AG20443 (cell line): ENCODE measurements at regions not wholly inside any gene's neighbourhood (a gene's known extent, or its start where the extent isn't known, plus 50 kb on each side); places are given as distances from the start of the nearest gene placed in this dataset.

Experiments used
- DNase-seq: peaks from one replicate; pipeline ENCODE4 v3.0.0; 2012; ENCODE audit warnings: low spot score, mixed read lengths

DNA sequence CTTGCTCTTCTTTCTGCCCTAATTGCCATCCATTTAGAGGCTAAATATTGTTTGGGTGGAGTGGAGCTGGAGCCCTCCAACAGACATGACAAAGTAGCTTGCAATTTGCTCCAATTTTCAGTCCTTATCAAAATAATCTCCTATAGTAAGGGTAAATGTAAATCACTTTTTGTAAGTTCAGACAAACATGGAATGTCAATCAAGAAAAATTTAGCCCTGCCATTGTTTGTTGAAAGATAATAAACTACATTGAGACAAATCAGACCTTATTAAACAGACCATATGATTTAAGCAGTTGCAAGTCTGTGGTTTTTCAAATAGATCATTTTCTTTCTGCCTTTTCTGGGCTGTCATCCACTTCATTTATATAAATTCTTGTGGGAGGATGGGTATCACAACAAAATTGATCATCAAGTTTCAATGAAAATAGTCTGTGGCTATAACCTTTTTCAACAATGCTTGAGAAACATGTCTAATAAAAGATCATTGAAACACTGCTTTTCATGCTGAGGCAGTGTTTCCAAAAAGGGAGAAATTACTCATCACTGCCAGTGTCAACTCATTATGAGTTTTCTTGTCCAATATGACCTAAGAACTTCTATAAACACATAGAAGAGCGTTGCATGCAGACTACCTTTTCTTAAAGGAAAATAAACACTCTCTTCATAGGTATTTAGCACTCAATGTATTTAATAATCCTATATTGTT is 1152.0 kb upstream of the B3GALT2 start:
- DNase-seq: no peak

DNA sequence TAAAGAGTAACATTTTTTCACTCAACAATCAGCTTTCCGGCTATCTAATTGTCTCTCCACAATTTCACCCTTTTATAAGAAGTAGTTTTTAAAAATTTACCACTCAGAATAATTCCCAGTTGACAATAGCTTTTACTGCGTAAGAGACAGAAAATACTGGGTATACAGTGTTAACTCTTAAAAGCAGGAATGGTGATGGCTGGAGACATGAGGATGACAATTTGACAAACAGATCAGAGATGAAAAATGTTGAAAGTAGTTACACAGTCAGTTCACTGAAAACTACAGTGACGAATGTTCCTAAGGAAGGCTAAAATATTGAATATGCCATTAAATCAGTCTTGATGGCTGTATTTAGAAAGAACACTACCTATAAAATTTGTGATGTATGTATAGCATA is 1146.8 kb upstream of the B3GALT2 start:
- DNase-seq: no peak

DNA sequence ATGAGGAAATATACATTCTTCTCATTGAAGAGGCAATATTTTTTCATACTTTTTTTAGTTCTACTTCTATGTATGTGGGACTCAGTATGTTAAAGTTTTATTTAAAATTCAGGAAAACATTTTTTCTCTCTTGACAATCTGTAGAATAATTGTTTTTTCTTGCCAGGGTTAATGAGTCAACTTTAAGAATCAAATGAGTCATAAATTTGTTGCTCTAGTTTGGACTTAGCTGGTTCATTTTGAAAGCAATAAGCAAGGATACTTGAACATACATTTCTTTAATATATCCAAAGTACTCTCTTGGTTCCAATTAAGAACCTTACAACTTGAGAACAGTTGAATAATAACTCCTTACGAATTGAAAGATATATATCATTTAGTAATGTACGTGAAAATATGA is 1145.3 kb upstream of the B3GALT2 start:
- no peak for DNase-seq

DNA sequence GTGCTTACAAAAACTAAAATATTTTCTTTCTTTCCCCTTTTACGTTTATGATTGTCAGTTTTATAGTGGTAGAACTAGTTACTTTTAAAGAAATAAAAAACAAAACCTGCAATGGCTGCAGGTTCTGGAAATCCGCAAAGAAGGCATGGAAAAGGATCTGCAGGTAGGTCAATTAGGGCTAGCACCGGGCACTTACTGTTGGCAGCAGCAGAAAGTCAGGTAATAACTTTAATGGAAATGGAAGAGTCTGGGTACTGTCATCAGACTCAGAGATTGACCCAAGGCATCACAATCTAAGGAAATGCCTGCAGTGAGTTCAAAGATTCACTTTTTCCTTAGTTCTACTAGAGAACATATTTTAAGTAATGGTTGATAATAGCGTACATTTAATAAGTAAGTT is 1136.3 kb upstream of the B3GALT2 start:
- no peak for DNase-seq

DNA sequence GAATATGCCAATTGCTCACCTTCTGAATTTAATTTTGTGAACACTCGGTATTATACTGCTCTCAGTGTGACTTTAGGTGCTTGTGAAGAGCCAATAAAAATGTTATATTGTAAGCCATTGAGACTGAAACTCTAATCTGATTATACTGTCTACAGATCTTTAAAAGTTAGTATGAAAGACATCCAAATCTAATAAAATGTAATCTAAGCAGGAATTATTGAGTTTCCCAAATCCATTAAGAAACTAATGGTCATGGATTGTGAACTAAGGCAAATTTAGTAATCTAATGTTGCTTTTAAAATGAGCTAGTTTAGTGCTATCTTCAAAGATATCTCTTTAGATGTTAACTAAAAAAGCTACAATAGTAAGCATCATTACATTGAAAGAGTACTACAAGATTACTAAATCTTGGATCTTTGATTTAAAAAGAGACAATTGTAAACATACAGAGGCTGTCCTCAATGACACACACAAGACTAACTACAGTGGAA is 1132.4 kb upstream of the B3GALT2 start:
- DNase-seq: no peak

DNA sequence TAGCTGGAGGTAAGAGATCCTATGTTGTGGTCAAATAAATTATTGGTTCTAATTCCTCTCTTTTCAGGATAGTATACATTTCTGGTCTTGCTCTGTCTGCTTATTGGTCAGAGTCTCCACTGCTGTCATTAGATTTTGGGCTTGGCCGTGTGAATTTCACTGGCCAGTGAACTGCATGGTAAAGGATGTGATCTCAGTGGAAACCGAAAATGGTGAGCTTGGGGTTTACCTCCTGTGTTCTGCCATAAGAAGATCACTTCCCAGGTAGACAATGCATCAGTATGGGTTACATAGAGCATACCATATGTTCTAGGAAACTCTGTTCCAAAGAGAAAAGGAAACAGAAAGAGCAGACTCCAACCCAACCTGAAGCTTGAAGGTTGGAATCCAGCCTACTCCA is 1123.3 kb upstream of the B3GALT2 start:
- DNase-seq: no peak

DNA sequence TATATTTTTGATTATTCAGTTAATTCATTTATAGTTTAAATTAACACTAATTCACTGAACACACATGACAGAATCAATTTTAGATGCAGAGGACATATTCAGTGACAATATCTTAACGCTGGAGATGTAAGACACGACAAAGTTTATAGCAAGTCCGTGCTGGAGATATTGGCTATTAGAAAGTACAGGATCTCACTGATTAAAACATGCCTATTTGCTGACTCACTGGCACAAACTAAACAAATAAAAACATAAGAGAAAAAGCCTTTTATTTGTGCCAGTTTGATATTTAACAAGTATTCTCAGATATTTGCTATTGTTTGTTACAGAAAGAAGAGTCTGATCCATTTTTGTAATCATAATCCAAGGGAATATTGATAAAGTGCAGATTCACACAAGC is 1122.9 kb upstream of the B3GALT2 start:
- no peak for DNase-seq

DNA sequence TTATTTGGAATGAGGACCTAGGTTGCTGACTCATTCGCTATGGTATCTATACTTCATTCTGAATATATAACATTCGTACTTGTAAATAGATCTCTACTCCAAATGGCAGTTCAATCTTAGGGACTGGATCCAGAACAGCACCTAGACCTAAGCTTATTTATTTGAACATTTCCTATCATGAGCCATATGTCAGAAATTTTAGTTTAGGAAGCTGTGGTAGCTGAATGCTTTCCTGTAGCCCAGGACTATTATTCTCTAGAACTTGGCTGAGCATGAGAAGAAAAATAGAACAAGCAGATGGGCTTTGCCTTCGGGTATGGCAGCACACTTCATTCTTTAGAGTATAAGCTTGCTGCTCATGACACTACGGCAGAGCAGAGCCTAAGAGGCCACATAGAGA is 1114.4 kb upstream of the B3GALT2 start:
- DNase-seq: no peak

DNA sequence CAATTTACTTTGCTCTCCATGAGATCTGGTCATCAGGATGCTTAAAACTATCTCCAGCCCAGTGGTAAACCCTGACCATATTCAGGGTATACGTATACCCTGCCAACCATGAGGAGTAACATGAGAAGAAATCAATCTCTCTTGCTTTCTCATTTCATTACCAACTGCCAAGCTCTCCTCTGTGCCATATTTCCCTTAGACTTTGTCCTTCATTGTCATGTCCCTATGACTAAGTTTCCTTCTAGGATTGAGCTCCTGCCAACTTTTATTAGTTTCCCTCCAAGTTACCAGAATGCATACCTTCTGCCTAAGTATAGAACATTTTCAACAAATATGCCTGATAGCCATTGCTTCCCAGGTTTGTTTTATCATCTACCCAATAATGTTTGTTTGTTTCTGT is 1113.9 kb upstream of the B3GALT2 start:
- DNase-seq: no peak

DNA sequence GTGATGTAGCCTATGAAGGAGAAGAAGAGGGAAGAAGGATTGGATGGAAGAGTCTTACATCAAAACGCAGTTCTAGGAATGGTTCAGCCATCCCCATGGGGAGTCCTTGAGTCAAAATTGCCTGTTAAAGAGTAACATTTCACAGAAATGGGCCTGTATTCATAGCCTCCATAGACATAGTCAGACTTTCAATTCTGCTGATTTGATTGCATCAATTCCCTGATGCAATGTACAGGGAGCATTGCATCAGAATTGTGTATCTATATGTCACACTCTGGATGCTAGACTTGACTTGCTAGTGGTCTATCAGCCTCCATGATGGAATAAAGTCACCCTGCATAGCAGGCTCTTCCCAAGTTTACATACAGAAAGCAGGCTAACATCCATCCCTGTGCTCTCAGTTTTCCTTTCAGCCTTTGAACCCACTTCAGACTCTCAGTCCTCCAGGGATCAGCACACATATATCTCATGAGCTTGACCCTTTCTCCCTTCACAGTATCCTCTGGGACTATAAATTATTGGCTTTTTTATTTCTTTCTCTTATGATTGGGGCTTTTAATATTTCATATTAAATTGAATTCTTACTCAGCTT is 1111.7 kb upstream of the B3GALT2 start:
- DNase-seq: no peak

DNA sequence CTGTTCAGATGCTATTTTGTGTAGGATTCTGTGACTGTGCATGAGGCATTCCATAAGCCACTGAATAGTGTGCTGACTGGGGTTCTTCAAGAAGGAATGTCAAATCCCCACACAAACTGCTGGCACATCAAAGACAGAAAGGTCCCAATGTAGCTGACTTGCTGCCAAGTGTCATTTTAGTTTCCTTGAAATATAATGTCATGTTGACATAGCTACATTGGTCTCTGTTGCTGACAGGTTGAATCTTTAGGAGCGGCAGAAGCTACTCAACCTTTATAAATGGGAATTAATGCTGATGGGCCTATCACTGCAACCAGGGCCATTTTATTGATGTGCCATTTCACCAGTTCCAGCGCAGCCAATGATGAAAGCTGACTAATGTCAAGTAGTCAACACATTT is 1110.7 kb upstream of the B3GALT2 start:
- no peak for DNase-seq

DNA sequence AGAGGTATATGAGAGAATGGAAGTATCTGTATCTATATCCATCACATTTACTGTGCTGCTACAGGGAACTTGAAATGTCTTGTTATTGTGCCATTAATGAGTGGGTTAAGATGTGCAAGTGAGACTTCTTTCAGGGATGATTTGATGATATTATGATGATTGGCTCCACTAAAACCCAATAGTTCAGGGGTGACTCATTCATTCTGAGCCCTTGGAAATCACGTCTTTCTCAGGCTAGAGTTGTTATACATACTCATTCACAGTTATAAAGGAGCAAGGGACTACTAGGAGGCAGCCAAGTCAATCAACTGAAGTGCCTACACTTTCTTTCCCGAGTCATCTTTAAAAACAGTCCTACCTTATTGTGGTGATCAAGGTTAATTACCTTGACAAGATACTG is 1109.8 kb upstream of the B3GALT2 start:
- no peak for DNase-seq

DNA sequence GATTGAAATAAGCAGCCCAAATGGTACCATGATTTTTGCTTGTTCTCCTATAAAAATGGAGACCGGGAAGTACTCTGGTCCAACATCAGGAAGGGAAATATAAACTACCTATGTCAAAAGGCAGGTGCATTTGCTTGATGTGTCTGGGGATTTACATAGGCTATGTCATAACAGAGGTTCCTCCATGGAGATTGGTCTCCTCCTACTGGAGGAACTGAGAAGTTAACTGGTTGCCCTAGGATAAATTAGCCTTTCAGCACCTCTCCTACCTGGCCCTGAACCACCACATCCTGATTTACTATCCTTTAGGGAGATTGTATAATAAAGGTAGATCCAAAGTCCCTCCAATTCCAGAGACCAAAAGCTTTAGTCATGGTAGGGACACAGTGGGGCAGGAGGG is 1109.3 kb upstream of the B3GALT2 start:
- no peak for DNase-seq

DNA sequence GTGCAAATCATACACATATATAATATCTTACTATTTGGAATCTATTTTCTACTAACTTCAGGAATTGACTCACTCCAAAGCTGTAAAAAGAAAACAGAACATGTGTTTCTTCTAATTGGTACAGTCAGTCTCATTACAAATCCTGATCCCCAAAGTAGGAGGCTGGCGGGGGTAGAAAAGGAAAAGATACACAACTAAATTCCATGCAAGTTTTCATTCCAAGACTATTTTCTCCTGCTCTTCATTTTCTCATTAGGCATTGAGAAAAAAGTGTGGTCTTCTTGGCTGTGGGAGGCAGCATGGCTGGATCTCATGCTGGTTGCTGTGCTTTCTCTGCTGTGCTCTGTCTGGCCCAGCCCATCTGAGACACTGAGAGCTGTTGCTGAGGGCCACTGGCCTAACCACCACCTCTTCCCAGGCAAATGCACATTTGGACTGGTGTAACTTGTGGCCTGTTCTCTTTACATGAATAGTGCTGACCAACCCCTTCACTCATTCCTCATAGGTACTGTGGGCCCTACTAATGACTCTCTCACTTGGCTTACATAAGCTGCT is 1107.5 kb upstream of the B3GALT2 start:
- no peak for DNase-seq

DNA sequence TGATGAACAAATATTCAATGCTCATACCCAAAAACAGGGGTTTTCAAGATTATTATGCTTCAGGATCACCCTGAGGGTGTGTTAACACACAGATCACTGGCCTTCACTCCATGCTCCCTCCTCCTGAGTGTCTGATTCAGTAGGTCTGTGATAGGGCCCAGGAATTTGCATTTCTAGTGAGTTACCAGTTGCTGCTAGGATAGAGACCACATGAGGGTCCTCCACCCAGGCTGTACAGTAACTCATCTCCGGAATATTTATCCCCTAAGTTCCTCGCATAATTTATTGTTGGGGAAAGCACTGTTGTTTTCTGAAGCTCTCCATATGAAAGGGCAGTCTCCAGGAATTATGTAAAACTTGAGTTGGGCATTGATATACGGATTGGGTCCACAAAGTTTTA is 1106.6 kb upstream of the B3GALT2 start:
- DNase-seq: no peak

DNA sequence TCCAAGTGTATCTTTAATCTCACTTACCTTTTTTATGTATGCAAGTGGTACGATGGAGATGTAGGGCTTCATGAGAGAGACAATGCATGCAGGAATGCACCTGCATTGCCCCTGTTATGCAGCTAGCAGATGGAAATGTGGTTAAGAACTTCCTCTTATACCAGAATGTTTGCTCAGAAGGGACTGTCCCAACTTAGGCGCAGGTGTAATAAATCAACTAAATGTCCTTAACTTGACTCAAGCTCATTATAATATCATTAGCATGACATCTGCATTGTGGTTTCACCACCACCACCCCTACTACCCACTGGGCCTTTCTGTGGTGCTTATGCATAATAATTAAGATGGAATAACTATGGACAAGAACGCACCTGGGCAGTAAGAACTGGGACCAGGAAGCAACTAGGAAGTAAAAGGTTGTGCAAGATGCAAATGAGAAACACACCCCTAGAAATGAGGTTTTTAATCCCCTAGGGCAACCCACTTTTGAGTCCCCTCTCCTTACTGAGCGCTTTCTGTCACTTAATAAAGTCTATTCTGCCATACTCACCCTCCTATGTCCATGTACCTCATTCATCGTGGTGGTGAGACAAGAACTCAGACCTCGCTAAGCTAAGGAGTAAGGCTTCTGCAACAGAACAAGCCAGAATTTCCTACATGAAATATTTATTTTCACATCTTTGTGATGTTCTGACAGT is 1103.3 kb upstream of the B3GALT2 start:
- no peak for DNase-seq

DNA sequence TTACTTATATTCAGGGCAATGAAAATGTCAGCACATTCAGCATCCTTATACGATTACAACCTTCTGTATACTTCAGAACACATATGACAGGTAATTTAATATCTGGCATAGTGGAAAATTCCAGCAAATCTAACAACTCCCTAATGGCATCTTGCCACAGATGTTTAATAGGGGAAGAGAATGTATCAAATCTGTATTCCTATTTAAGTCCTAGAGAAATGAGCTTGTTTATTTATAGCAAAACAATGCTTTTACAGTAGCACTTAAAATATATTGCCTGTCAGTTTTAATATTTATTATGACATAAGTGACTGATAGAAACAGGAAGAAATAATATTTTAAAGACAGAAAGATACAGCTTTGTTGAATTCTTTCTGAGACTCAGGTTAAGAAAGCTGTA is 1101.8 kb upstream of the B3GALT2 start:
- no peak for DNase-seq

DNA sequence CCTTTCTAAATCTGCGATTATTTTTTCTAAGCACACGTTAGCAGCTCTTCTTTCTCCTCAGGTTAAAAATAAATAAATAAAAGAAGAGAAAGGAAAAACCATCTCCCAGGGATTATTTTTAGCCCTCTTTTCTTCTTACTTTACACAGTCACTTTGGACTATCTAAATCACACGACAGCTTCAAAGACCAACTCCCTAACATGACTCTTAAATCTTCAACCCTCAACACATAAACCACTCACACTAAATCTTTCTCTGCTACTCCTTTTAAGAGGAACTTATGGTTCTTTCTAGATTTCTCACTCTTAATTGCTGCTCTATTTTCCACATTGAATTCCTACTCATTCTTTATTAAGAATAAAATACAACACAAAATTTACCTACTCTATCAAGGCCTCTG is 1095.0 kb upstream of the B3GALT2 start:
- no peak for DNase-seq

DNA sequence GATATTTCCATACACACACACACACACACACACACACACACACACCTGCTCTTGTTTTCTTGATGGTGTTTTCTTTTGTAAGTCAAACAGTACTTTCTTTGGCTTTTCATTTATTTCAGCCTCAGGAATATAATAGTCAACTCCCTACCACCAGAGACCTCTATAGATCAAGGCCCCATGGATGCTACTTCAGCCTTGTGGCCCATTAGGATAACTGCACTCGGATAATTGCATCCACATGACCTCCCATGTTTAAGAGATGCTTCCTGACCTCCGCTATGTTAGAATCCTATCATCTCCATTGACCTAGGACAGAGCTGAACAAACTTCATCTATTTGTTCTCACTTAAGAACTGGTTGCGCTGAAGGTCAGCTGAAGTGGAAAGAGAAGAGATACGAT is 1094.0 kb upstream of the B3GALT2 start:
- no peak for DNase-seq

DNA sequence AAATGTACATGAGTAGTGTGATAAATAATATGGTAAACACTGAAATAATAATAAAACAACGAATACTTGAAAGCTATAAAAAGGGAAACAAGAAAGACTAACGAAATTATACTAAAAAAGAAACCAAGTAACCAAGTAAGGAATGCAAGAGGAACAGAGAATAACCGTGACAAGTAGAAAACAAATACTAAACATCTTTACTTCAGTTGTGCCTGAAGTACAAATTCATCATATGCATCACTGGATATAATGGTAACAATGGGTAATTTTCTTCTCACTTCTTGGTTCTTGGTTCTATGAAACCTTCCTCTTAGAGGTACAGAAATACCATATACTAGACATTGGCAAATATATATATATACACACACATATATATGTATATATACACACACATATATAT is 1093.6 kb upstream of the B3GALT2 start:
- DNase-seq: no peak

DNA sequence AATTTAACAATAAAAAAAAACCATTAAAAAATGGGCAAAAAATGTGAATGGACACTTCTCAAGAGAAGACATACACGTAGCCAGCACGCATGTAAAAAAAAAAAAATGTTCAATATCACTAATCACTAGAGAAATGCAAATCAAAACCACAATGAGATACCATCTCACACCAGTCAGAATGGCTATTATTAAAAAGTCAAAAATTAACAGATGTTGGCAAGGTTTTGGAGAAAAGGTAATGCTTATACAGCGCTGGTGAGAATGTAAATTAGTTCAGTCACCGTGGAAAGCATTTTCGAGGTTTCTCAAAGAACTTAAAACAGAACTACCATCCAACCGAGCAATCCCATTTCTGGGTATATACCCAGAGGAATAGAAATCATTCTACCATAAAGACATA is 1091.5 kb upstream of the B3GALT2 start:
- no peak for DNase-seq

DNA sequence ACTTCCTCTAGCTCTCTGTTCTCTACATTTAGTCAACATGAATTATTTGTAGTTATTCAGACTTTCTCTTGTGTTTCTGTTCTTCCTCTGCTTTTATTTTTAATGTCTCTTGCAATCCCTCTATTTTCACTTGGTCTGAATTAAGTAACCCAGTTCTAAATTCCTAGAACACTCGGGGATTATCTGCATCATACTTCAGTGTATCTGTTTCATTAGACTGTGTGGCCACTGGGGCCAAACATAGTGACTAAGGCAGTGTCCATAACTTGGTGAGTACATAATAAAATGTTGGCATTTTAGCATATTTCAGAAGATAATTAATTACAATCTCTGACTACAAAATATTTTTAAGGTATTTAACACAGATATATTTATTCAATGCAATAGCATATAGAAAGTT is 1087.2 kb upstream of the B3GALT2 start:
- DNase-seq: no peak

DNA sequence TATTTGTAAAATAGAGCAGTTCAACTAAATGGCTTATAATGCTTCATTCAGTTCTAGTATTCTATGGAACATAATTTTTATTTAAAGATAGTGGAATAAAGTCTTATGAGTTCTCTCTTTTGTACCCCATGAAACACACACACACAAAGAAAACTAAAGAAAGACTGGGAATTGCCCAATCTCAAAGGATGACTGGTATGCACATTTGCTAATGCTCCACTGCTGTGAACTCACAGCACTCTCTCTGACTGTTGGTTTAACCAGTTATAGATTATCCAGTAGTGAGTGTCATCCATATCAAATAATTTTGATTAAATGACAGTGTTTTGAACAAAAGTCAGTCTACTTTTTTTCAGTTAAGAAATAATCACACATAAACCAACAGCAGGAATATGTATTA is 1082.4 kb upstream of the B3GALT2 start:
- no peak for DNase-seq
